Hepatocyte (in vitro differentiated cells): ENCODE measurements at regions not wholly inside any gene's neighbourhood (a gene's known extent, or its start where the extent isn't known, plus 50 kb on each side); places are given as distances from the start of the nearest gene placed in this dataset.
"Not testable (repeated sequence)": the region's sequence is repeated elsewhere in the genome, so short reads cannot be mapped to it uniquely, and the experiment has no call there.

ENCODE experiments used
- EZH2 ChIP-seq: fragments of 200-600 bp; sonication (generic); IDR thresholded peaks from 2 replicates; pipeline ENCODE4 v1.6.1; 2016; ENCODE audit warnings: antibody characterized with exemption, mild to moderate bottlenecking, borderline replicate concordance
- EZH2phosphoT487 ChIP-seq: fragments of 200-600 bp; sonication (generic); IDR thresholded peaks from one replicate; pipeline ENCODE4 v1.6.1; 2018; ENCODE audit warnings: antibody characterized with exemption, mild to moderate bottlenecking, low read depth, moderate library complexity; ENCODE audit not compliant: unreplicated experiment, severe bottlenecking
- TF ChIP-seq, protein P1 (sequence below): fragments of 200-600 bp; sonication (generic); IDR thresholded peaks from 2 replicates; pipeline ENCODE4 v1.5.1; 2016; ENCODE audit warnings: antibody characterized with exemption, mild to moderate bottlenecking; ENCODE audit not compliant: poor library complexity

- TF ChIP-seq, protein P1, sequence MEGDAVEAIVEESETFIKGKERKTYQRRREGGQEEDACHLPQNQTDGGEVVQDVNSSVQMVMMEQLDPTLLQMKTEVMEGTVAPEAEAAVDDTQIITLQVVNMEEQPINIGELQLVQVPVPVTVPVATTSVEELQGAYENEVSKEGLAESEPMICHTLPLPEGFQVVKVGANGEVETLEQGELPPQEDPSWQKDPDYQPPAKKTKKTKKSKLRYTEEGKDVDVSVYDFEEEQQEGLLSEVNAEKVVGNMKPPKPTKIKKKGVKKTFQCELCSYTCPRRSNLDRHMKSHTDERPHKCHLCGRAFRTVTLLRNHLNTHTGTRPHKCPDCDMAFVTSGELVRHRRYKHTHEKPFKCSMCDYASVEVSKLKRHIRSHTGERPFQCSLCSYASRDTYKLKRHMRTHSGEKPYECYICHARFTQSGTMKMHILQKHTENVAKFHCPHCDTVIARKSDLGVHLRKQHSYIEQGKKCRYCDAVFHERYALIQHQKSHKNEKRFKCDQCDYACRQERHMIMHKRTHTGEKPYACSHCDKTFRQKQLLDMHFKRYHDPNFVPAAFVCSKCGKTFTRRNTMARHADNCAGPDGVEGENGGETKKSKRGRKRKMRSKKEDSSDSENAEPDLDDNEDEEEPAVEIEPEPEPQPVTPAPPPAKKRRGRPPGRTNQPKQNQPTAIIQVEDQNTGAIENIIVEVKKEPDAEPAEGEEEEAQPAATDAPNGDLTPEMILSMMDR: not testable (repeated sequence)
- TF ChIP-seq EZH2phosphoT487, EZH2: not testable (repeated sequence)
Observed at GRCh38 chr1:120981489-120982094, 92.0 kb downstream of the PPIAL4A start.
